Aorta (tissue), 5 donors: ENCODE measurements at regions not wholly inside any gene's neighbourhood (a gene's known extent, or its start where the extent isn't known, plus 50 kb on each side); places are given as distances from the start of the nearest gene placed in this dataset.

Source experiments
- ATAC-seq: fragments of 200-7000 bp; cut with Tn5 transposase; one replicate; pipeline ENCODE4 v1.9.1; 2022; ENCODE audit warnings: moderate library complexity; ENCODE audit not compliant: low FRiP score
- DNase-seq, 2 donors: peaks; one replicate each; pipeline ENCODE4 v3.0.0-alpha.2; 2020
- H3K27ac ChIP-seq, 2 donors: one replicate each; pipeline ENCODE4 v1.5.1; 2013; ENCODE audit warnings: low read length in 2 of 2, mild to moderate bottlenecking in 2 of 2, moderate library complexity in 2 of 2, control low read depth in 1 of 2, inconsistent platforms in 1 of 2, low read depth in 1 of 2
- H3K27me3 ChIP-seq, 2 donors: one replicate each; pipeline ENCODE4 v1.6.1; 2013; ENCODE audit warnings: control low read depth in 1 of 2, low read length in 1 of 2, mild to moderate bottlenecking in 1 of 2, moderate library complexity in 1 of 2; ENCODE audit not compliant: insufficient read depth in 2 of 2, control insufficient read depth in 1 of 2
- H3K36me3 ChIP-seq, 2 donors: one replicate each; pipeline ENCODE4 v1.6.1; 2013; ENCODE audit warnings: control low read depth in 1 of 2, low read length in 1 of 2, mild to moderate bottlenecking in 1 of 2; ENCODE audit not compliant: insufficient read depth in 2 of 2, control insufficient read depth in 1 of 2
- H3K4me1 ChIP-seq, 2 donors: one replicate each; pipeline ENCODE4 v1.6.1; 2013; ENCODE audit warnings: low read length in 2 of 2, control low read depth in 1 of 2, mild to moderate bottlenecking in 1 of 2, moderate library complexity in 1 of 2; ENCODE audit not compliant: insufficient read depth in 2 of 2, control insufficient read depth in 1 of 2
- H3K4me3 ChIP-seq, 2 donors: one replicate each; pipeline ENCODE4 v1.5.1; 2013; ENCODE audit warnings: low read length in 2 of 2, control low read depth in 1 of 2, mild to moderate bottlenecking in 1 of 2
- H3K9me3 ChIP-seq: one replicate; pipeline ENCODE4 v1.6.1; 2013; ENCODE audit warnings: mild to moderate bottlenecking, low read length; ENCODE audit not compliant: control insufficient read depth
- WGBS, 2 donors: extraction: QIAGEN DNeasy Blood & Tissue Kit; methylation state at CpG; one replicate each; pipeline ENCODE4 v1.1.7; 2013; 5-methylcytosine and 5-hydroxymethylcytosine counted together
- intact Hi-C, 2 donors: fragments of 100-400 bp; cut with DNase I; formaldehyde crosslinking; loops; one replicate each; pipeline versions ENCODE4 v1.14.2 to v1.15.0; 2022
- donor health status: healthy with polysubstance abuse.
- donor health status: Bipolar disorder and iron deficiency.
- donor health status: DM: no; HTN: no; CAD: no.
- donor health status: DM: no; HTN: no; CAD: no.
- donor health status: DM: yes; HTN: yes; CAD: no.

DNA sequence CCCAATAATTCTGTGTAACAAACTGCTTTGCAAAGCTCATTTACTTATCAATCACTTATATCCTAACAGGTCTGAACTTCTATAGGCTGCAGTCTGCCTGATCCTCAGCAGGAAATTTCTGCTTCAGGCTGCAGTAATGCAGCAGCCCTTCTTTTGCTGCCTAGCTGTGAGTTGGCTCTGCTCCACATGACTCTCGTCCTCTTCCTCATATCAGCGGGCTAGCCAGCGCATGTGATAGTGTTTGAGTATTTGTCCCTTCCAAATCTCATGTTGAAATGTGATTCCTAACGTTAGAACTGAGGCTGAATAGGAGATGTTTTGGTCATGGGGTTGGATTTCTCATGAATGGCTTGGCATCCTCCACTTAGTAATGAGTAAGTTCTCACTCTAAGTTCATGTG is 387.8 kb downstream of the SEMA3D start:
- no peaks in the 10 kb centered on the region for H3K9me3 ChIP-seq
- intact Hi-C loops: loop anchor here in 1 of 2 donors (10.0 kb wide), 1 partner anchor 264 kb away; no protein-coding TSS in a partner anchor
- no peaks in the 10 kb centered on the region for H3K27me3 ChIP-seq
- DNase-seq (no peak), ATAC-seq (no peak)
- no peak overlapping the region for H3K27ac ChIP-seq
- no peaks in the 10 kb centered on the region for H3K4me1 ChIP-seq
- H3K4me3 ChIP-seq: no peak overlapping the region
- WGBS, 2 donors: 44 to 45% methylated on average over 4 of the region's 4 CpGs
- H3K36me3 ChIP-seq: no peaks in the 10 kb centered on the region

DNA sequence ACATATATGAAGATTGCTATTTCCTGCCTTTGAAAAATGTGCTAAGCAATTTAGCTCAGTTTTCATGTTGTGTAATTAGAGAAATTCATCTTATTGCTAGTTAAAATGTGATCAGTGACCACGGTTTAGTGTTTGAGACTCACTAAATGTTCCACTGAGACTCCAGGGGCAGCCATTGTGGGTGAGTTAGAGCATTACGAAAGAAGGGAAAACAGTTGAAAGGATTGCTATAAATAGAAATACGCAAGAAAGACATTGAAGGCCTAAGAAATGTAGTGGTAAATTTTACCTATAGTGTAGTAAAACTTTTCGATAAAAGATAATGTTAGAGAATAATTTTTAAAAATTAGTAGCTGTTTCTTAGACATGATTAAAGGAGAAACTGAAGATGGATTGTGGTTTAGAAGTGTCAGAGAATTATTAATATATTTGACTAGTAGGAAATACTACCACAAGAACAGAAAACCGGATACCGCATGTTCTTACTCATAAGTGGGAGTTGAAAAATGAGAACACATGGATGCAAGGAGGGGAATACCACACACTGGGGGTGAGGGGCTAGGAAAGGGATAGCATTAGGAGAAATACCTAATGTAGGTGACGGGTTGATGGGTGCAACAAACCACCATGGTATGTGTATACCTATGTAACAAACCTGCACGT is 394.5 kb downstream of the SEMA3D start:
- intact Hi-C loops: loop anchor here in 1 of 2 donors (10.0 kb wide), 1 partner anchor 258 kb away; no protein-coding TSS in a partner anchor
- Histone ChIP-seq H3K27me3 (no peaks in the 10 kb centered on the region), H3K4me1 (no peaks in the 10 kb centered on the region), H3K27ac (no peak overlapping the region), H3K4me3 (no peak overlapping the region), H3K36me3 (no peaks in the 10 kb centered on the region), H3K9me3 (no peaks in the 10 kb centered on the region)
- ATAC-seq (no peak), DNase-seq (no peak)
- 91 to 94% methylated on average over 8 of the region's 8 CpGs for WGBS, 2 donors

DNA sequence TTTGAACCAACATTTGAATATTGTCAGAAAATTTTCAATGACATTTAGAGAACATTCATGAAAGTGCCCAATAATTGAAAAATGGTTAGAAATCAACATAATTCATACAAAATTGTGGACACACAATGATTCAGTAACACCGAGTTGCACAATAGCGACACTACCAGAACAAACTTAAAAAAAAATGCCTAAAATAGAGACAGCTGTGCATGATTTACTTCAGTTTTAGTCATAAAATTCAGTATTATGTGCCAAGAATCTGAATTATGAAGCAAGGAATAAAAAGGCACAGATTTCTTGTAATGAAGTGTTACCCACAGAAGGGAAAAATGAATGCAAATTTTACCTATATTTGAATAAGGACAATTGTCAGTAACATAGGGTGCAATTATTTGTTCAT is 396.0 kb downstream of the SEMA3D start:
- Histone ChIP-seq H3K9me3 (no peaks in the 10 kb centered on the region), H3K36me3 (no peaks in the 10 kb centered on the region), H3K4me1 (no peaks in the 10 kb centered on the region), H3K27ac (no peak overlapping the region), H3K4me3 (no peak overlapping the region), H3K27me3 (no peaks in the 10 kb centered on the region)
- DNase-seq (no peak), ATAC-seq (no peak)
- 1 to 7% methylated on average over 2 of the region's 2 CpGs for WGBS, 2 donors
- intact Hi-C loops: loop anchor here in 1 of 2 donors (10.0 kb wide), 1 partner anchor 256 kb away; no protein-coding TSS in a partner anchor

DNA sequence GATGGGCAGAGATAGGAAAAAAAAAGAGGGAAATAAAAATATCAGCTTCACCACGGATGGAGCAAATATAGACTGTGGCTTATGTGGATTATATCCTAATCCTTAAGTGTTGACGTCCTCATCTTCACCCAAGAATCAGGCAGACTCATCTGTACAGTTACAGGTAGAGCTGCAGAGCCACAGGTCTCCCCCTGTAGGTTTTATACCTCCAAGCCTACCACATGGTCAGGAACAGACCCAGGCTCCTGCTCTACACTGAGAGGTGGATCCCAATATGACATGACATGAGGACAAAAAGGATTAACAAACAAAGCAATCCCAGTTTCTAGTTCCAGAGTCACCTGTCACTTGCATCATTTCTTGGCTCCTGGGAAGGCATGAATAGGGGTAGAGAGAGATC is 400.8 kb downstream of the SEMA3D start:
- Histone ChIP-seq H3K36me3 (no peaks in the 10 kb centered on the region), H3K27ac (no peak overlapping the region), H3K4me3 (no peak overlapping the region), H3K4me1 (no peaks in the 10 kb centered on the region), H3K9me3 (no peaks in the 10 kb centered on the region), H3K27me3 (no peaks in the 10 kb centered on the region)
- no peak for ATAC-seq
- 85 to 91% methylated on average over 2 of the region's 2 CpGs for WGBS, 2 donors
- no peak for DNase-seq
- intact Hi-C loops: no loop called here

DNA sequence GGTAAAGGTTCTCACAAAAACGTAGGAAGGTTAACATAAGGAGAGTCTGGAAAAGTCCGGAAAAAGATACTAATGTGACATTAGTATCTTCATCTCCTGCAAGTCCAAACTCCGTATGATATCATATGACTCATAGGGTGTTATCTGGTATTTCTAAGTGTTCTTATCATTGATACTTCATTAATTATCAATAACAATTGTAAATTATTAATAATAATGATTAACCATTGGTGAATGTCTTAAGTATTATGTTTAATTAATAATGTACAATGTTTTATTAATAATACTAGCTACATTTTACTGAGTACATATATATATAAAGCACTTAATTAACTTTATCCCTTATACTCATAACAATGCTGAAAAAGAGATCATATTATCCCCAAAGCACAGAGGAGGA is 402.4 kb downstream of the SEMA3D start:
- DNase-seq: no peak
- 93% methylated on average over 3 of the region's 3 CpGs for WGBS, 2 donors
- ATAC-seq: no peak
- no peaks in the 10 kb centered on the region for H3K4me1 ChIP-seq
- H3K27ac ChIP-seq: no peak overlapping the region
- H3K36me3 ChIP-seq: no peaks in the 10 kb centered on the region
- H3K9me3 ChIP-seq: no peaks in the 10 kb centered on the region
- no peaks in the 10 kb centered on the region for H3K27me3 ChIP-seq
- no peak overlapping the region for H3K4me3 ChIP-seq
- intact Hi-C loops: no loop called here

DNA sequence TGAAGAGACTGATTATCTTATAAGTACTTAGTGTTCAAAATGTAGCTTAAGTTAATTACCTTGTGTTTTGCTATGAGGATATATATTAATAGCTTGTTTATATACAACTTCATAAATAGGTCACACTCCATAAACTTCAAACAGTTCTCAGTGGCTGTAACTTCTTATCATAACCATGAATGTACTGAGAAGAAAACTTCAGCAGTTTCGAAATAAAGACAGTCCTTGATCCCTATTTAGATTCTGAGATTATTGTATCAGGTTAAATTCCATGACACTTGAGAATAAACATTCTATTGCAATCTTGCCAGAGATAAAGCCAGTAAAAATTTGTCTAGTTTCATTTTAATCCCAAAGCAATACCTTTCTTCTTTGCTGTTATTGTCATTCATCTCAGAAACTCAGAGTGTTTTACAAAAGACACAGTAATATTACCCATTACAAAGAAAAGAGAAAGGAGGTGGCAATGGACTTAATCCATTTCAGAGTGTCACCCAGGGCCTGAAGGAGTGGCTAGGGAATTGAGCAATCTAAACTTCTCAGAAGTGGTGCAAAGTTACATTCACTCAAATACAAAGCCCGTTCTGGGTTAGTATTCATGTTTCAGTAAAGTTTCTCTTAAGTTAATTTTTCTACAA is 403.6 kb downstream of the SEMA3D start:
- Histone ChIP-seq H3K27ac (no peak overlapping the region), H3K36me3 (no peaks in the 10 kb centered on the region), H3K27me3 (no peaks in the 10 kb centered on the region), H3K4me3 (peak overlapping the region in 1 of 2 donors; percentile 10), H3K4me1 (no peaks in the 10 kb centered on the region), H3K9me3 (no peaks in the 10 kb centered on the region)
- intact Hi-C loops: no loop called here
- ATAC-seq: no peak
- DNase-seq: no peak
- WGBS, 2 donors: 23 to 25% methylated on average over 2 of the region's 2 CpGs

DNA sequence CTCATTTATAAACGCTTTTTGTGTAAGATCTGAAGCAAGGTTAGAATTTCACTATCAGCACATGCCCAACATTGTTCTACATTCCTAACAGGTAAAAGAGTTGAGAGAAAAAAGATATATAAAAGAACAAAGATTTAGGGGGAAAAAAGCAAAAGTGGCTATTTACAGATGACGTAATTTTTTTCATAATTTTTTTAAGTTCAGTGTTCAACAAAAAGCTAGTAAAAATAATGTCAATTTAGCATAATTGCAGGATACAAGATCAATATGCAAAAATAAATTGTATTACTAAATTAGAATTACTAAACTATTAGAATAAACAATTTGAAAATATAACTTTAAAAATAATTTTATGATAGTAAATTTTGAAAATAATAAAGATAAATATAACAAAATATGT is 405.0 kb downstream of the SEMA3D start:
- Histone ChIP-seq H3K4me1 (no peaks in the 10 kb centered on the region), H3K4me3 (no peak overlapping the region), H3K27ac (no peak overlapping the region), H3K36me3 (no peaks in the 10 kb centered on the region), H3K27me3 (no peaks in the 10 kb centered on the region), H3K9me3 (peaks cover 2% of the 10 kb centered on the region)
- intact Hi-C loops: no loop called here
- no peak for ATAC-seq
- DNase-seq: no peak
- 96 to 97% methylated on average over 2 of the region's 2 CpGs for WGBS, 2 donors

DNA sequence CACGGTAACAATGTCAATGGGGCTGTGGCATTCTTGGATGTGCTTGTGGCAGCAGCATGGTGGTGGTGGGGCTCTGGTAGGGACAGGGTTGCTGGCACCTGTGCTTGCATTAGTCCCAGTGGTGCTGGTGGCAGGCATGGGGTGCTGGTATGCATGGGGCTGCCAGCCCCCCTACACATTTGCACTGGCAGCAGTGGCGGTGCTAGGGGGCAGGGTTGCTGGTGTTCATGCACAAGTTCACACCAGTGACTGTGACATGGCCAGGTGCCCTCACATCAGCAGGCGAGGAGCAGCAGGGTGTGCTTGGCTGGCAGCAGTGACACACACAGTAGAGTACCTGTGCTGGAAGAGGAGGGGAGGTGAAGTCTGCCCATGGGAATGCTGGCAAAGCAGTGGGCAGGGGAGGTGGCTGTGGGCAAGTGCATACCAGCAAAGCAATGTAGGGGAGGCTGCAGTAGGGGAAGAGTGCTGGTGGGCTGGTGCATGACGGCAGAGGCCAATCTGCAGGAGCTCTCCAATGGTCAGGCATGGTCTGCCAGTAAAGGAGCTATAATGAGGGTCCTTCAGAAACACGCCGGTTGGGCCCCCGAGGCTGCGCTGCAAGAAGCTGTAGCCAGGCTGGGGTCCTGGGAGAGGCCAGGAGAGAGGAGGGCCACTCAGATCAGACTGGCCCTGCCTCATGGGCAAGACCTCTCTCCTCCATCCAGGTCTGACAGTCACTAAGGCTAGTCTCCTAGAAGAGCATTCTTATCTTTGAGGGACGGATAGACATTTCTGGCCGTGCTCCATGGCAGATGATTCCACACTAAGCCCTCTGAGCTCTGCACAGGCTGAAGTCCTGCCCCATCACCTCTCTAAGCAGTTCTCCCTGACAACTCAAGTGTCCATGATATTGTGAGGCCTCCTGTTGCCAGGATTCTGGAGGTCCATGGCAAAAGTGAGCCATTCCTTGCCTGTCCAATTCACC is 406.4 kb downstream of the SEMA3D start:
- no peaks in the 10 kb centered on the region for H3K36me3 ChIP-seq
- intact Hi-C loops: no loop called here
- H3K9me3 ChIP-seq: peaks cover 2% of the 10 kb centered on the region
- no peaks in the 10 kb centered on the region for H3K4me1 ChIP-seq
- H3K27me3 ChIP-seq: no peaks in the 10 kb centered on the region
- no peak overlapping the region for H3K27ac ChIP-seq
- WGBS, 2 donors: 96 to 97% methylated on average over 10 of the region's 10 CpGs
- peak; percentile 37 to 70 for DNase-seq
- no peak overlapping the region for H3K4me3 ChIP-seq
- no peak for ATAC-seq
